ENCODE measurements at regions not wholly inside any gene's neighbourhood (a gene's known extent, or its start where the extent isn't known, plus 50 kb on each side); places are given as distances from the start of the nearest gene placed in this dataset.
"Not testable (repeated sequence)": the region's sequence is repeated elsewhere in the genome, so short reads cannot be mapped to it uniquely, and the experiment has no call there.

DNA sequence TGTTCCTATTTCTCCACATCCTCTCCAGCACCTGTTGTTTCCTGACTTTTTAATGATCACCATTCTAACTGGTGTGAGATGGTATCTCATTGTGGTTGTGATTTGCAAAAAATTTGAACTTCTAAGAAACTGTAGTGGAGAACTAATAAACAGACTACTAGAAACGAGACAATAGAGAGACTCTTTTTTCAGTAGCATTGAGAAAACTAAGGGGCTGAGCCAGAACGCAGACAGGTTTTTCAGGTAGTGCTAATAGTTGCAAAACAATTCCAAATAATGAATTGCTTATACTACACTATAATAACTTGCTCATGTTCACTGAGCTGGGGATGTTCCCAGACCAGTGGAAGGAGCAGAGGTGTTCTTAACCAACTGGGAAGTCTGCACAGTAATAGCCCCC is 98.8 kb upstream of the DPH5 start:
- DNase-seq (ENCODE audit: low read depth, low spot score): no peak

DNA sequence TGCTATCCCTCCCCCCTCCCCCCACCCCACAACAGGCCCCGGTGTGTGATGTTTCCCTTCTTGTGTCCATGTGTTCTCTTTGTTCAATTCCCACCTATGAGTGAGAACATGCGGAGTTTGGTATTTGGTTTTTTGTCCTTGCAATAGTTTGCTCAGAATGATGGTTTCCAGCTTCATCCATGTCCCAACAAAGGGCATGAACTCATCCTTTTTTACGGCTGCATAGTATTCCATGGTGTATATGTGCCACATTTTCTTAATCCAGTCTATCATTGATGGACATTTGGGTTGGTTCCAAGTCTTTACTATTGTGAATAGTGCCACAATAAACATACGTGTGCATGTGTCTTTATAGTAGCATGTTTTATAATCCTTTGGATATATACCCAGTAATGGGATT is 98.3 kb upstream of the DPH5 start:
- DNase-seq (ENCODE audit: low read depth, low spot score): not testable (repeated sequence)

DNA sequence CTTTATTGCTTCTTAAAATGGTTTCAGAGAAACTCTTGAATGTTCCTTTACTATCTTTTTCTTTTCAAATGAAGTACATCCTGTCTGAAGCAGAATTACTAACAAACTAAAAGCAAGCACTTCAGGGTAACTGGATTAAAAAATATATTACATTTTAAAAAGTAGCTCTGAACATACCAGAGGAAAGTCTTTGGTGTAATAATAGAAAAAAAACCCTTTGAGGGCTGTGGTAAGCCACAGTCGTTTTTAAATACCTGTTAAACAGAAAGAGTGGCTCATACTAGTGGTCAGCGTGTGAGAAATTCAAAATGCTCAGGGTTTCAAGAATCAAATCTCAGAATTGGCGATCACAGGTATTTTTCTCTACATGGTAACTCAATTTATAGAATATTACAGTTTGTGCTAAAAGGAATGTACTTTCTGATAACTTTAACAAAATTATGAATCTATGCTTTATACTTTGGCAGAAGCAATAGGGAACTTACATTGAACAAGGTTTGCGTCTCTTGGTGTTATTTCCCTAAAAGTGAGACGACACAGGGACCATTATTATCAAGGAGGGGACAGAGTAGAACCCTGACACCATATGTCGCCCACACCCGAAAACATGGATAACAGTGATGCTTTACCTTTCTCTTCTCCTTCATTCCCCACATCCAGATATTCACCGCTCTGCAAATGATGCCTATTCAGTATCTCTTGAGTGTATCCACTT is 97.0 kb upstream of the DPH5 start:
- no peak for DNase-seq (ENCODE audit: low read depth, low spot score)

DNA sequence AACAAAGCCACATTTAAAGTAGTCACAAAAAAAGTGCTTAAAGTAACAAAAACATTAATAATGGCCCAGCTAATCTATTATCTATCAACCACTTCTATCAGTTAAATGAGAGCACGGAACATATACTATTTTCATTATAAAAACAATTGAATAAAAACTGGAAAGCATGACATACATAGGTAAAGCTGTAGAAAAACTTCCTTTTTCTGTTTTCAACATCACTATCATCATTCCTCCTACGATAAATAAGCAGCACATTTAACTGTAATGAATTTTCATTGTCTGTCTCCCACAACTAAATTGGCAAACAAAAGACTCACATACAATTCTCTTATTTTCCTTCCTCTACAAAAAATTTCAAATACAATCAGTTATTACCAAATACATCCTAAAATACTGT is 96.4 kb upstream of the DPH5 start:
- DNase-seq (ENCODE audit: low read depth, low spot score): no peak

DNA sequence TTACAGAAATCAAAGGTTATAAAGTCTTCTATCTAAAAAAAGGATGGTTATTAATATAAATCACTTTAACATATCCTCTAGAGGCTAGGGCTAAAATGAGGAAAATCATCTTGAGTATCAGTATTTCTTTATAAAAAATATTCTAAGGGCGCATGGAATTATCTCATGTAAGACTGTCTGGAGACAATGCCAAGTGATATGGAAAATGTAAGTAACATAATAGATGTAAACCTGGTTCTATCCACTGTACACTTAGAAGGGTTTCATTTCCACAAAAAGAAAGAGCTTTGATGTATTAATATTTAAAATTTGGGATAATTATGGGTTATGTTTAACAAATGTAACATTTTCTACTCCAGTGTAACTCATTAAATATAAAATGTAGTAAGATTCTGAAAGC is 95.9 kb upstream of the DPH5 start:
- DNase-seq (ENCODE audit: low read depth, low spot score): no peak

DNA sequence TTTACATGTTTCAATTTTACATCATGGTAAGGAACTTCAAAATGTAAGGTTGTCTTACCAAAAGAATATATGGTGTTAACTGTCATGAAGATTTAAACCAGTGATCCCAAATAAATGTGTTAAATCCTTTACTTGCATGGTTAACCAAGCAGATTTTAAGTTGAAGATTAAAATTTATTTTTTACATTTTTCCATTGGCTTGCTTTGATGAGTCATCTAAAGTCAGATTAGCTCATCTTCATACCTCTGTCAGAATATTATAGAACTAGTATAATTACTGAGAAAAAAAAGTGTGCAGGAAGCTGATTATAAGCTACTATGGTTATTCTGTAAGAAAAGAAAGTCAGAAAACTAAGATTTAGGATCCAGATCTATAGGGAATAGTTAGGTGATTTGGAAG is 95.3 kb upstream of the DPH5 start:
- DNase-seq (ENCODE audit: low read depth, low spot score): no peak

DNA sequence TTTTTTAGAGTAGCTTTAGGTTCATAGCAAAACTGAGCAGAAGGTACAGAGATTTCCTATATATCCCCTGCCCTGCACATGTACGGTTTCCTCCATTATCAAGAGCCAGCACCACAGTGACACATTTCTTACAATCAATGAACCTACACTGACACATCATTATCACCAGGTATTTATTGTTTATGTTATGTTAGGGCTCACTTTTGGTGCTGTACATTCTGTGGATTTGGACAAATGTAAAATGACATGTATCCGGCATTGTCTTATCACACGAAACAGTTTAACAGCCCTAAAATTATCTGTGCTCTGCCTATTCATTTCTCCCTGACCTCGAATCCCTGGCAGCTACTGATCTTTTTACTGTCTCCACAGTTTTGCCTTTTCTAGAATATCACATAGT is 93.7 kb upstream of the DPH5 start:
- DNase-seq (ENCODE audit: low read depth, low spot score): no peak

DNA sequence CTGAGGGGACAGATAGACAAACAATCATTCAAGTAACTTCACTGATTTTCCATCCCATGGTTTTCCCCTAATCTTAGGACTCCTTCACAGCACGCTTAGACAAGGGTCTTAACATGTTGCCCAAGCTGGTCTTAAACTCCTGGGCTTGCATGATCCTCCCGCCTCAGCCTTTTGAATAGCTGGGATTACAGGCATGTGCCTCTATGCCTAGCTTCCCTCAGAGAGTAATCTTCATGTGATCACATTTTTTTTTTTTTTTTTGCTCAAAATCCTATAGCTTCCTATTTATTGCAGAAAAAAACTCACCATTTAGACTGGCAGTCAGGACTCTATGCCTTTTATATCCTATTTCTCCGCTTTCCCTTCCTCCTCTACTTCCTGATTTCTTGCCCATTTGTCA is 90.4 kb upstream of the DPH5 start:
- DNase-seq (ENCODE audit: low read depth, low spot score): no peak

DNA sequence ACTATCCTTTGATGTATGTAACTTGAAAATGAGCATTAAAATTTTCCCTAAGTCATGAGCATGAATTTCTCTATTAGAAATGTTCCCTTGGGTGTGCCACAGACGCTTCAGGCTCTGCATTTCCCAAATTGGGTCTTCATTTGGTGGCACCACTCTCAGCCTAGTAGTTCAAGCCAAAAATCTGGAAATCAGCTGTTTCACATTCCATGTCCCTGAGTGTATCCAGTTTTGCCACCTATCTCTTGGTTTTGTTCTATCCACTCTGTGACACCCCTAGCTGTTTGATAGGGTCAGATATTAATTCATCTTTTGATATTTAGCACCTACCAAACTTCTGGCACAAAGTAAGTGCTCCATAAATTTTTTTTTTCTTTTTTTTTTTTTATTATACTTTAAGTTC is 89.5 kb upstream of the DPH5 start:
- no peak for DNase-seq (ENCODE audit: low read depth, low spot score)

DNA sequence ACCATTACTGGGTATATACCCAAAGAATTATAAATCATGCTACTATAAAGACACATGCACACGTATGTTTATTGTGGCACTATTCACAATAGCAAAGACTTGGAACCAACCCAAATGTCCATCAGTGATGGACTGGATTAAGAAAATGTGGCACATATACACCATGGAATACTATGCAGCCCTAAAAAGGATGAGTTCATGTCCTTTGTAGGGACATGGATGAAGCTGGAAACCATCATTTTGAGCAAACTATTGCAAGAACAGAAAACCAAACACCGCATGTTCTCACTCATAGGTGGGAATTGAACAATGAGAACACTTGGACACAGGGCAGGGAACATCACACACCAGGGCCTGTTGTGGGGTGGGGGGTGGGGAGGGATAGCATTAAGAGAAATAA is 88.5 kb upstream of the DPH5 start:
- DNase-seq (ENCODE audit: low read depth, low spot score): not testable (repeated sequence)

DNA sequence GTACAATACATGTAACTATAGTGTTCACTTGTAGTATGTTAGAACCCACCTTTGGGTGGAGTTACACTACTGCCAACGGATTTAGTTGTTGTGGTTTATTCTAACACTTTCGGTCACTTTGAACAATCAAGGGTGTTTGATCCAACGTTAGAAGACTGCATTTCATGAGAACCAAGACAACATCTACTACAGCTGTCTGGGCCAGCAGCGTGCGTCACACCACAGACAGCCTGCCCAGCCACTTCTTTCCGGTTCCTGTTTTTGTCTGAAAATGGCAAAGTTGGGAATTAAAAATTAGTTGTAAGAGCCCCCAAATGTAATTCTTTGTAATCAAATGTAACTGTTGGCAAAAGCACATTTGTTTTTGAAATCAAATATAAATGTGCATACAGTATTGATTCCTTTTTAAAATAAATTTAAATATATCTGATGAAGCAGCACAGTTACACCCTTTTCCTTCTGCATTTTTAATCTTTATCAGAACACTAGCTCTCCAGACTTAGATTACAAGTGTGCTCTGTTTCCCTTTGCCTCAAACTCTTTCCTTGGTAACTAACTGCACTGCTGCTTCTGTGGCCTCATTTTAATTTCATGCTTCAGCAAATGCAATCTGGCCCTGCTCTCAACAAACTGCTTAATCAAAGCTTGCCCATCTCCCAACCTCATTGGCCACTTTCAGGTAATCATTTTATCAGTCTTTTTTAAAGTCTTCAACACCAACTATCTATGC is 86.6 kb upstream of the DPH5 start:
- DNase-seq (ENCODE audit: low read depth, low spot score): no peak

DNA sequence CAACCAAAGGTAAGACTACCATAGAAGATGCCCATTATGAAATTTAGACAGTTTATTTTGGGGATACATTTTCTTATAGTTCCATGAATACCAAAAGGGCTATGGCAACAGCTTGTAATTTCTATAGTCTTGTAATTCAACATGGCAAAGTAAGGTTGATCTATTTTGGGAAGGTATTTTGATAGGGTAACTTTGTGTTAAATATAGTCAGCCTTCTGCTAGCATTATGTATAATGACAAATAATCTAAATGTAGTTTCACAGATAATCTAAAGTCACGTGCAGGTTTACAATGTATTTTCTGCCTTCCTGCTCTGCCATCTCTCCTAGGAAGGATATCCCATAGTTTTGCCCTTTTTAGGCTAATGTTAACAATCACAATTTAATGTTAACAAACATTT is 85.9 kb upstream of the DPH5 start:
- no peak for DNase-seq (ENCODE audit: low read depth, low spot score)

DNA sequence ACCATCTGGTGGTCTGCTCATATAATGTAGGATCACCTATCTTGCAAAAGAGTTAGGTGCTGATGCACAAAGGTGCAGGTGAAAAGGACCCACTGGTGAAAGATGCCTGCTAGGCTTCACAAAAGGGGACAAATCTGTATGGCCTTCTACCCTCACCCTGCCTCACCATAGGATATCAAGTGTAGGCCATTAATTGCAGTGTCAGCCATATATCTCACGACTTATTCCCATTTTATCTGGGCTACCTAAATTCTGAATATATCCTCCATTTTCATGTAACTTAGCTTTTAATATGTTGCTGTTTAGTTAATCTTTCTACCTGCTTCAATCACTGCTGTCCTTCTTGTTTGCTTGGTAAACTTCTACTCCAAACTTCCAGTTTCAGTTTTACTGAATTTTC is 84.2 kb upstream of the DPH5 start:
- DNase-seq (ENCODE audit: low read depth, low spot score): no peak

DNA sequence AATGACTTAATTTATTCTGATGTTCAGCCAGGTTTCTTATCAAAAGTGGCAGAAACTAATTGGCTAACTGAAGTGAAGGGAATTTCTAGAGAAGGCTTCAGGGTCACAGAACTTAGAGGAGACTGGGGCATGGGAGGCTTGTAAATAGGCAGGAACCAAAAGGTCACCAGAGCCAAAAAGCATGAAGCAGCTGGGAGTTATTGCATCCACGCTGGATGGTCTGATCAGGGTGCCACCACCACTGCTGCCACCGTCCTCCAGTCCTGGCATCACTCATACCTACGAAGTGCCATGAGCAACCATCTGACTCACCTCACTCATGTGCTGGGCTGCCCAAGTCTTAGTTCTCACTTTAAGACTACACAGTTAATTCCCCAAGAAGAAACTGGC is 82.5 kb upstream of the DPH5 start:
- no peak for DNase-seq (ENCODE audit: low read depth, low spot score)

DNA sequence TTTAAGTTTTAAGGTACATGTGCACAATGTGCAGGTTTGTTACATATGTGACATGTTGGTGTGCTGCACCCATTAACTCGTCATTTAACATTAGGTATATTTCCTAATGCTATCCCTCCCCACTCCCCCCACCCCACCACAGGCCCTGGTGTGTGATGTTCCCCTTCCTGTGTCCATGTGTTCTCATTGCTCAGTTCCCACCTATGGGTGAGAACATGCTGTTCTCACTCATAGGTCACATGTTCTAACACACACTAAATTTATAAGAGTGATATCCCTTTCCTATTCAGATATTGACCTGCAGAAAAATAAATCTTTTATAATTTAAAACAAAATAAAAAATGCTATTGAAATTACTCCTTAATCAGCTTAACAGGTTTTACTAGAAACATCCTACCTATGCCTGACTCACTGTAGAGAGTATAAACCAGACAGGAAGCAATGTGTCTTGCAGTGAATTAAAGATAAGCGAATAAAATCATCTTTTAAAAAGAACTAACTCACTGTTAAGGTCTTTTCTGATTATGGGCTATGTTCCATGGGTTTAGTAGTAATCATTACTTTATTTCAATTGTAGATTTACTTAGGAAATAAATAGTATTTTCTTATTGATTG is 82.0 kb upstream of the DPH5 start:
- DNase-seq (ENCODE audit: low read depth, low spot score): no peak

DNA sequence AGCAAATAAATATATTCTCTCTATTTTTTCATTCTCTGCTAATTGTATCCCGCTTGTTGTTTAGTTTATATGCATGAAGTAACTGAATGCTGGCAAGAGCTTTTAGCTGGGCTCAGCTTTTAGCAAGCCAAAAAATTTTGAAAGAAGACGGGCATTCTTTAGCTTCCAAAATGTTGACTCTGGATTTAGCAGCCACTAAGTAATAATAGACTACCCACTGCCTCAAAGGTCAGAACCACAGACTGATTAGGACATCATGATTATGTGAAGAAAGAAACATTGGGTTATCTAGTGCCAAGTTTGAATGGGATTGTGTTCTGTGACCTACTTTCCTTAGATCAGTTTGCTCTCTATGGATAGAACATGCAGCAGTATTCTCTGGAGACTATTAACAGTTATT is 80.3 kb upstream of the DPH5 start:
- DNase-seq (ENCODE audit: low read depth, low spot score): no peak

DNA sequence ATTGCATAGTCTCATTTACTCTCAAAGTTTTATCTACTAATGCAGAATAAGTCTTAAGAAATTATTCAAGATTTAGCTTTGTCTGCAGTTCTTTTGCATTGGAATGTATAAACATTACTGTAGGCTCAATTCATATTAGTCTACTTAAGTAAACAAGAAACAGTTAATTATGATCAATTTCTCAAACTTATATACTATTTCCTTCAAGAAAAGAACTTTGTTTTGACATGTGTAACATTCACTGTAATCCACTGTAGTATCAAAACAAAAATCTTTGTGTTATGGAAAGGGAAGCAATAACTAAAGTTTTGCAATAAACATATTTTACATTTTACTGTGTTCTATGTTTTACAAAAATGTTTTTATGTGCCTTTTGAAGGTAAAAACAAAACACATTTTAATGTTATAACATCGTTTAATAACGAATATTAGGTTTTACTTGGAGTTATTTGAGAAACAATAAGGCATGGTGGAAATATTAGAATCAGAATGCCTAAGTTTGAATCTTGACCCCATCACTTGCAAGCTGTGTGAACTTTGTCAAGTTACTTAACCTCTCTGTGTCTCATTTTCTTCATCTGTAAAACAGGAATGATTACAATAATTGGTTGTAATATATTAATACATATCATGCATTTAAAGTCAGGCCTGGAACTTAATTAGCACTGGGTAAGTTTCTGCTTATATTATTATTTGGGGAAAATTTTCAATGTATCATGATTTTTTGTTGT is 77.0 kb upstream of the DPH5 start:
- no peak for DNase-seq (ENCODE audit: low read depth, low spot score)

DNA sequence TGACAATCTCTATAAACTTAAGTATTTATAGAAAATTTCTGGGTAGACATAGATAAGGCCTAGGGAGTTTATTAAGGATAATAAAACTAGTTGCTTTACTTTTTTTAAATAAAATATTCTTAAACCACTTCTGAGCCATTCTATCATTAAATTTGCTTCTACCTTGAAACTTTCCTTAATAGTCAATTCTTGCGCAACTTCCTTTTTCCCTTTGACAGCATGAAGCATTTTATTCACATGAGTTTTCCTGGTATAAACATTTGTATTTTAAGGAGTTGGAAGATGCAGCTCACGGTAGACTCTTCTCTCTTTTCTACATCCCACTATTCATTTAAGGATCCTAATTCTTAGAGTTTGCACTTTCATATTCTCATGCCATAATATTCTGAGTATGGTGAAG is 75.8 kb upstream of the DPH5 start:
- DNase-seq (ENCODE audit: low read depth, low spot score): no peak

DNA sequence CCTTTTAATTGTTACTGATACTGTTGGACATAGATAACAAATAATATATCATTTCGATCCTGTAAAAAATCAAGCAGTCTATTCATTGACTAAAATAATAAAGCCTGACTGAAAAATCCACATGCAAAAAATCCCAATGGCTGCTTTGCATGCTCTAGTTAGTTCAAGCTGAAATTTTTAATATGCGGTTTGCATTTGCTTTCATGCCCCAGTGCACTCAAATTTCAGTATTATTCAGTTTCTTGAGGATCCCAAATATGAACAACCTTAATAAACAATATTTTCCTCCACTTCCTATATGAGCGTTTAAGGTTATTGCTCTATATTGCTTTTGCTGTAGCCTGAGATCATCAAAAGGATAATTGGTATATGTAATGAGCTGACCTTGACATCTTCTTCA is 75.1 kb upstream of the DPH5 start:
- no peak for DNase-seq (ENCODE audit: low read depth, low spot score)

DNA sequence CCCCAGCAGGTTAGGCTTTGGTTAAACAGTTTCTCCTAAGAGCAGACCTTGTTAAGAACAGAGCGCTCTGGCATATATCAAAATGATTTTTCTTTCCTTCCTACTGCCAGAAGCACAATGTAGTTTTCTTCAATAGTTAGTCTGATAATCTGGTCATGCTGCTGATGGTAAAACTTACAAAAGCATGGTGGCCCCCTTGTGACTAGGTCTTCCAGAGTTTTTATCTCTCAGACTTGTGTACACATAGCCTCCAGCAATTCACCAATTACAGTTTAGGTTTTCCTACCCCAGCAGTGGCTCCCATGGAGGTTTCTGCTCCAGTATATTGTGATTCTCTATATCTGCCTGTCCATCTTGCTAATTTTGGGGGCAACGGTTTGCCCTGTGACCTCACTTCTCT is 73.3 kb upstream of the DPH5 start:
- no peak for DNase-seq (ENCODE audit: low read depth, low spot score)

DNA sequence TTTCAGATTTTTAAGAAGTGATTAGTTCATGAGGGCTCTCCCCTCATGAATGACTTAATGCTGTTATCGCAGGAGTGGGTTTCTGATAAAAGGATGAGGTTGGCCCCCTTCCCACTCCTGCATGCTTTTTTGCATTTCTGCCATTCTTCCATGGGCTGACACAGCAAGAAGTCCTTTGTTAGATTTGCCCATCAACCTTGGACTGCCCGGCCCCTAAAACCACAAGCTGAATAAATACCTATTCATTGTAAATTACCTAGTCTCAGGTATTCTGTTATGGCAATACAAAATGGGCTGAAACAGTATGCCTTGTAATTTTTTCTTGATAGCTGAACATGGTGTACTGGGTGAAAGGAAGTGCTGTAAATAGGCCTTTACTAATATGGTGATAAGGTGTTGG is 72.7 kb upstream of the DPH5 start:
- no peak for DNase-seq (ENCODE audit: low read depth, low spot score)

DNA sequence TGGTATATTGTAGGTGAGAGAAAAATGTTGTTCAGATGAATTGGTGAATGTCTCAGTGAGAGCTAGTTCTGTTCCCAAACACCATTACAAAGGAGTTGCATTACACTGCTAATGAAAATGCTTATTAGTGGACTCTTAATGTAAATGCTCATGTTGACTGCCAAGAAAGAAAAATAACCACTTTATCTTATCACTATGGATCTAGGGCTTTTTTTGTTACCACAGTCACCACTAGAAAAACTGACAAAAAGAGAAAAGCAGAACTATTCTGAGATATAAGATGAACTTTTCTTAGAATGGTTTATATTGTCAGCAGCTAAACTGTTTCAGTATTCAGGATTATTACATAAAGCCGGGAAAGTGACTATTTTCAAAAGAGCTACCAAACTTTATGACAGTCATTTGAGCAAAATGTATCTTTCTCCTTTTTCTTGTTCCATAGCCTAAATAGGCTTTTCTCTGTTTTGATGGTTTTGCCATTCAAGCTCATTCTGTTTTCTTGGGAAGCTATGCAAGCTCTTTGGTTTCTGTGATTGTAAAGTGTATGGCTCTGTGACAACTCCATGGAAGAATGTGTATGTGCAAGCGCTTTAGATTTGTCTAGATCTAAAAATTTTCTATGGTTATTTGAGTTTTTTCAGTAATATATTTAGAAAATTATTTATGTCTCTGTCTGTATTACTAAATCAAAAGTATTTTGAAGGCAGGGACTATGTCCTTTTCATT is 64.2 kb upstream of the DPH5 start:
- DNase-seq (ENCODE audit: low read depth, low spot score): no peak
